Osteocyte (in vitro differentiated cells): ENCODE measurements at regions not wholly inside any gene's neighbourhood (a gene's known extent, or its start where the extent isn't known, plus 50 kb on each side); places are given as distances from the start of the nearest gene placed in this dataset.

ENCODE experiments used
- DNase-seq: peaks from one replicate; pipeline ENCODE4 v3.0.0; 2021; ENCODE audit warnings: mixed read lengths; ENCODE audit not compliant: unreplicated experiment; ENCODE audit errors: extremely low spot score
- H3K27ac Mint-ChIP-seq: one replicate; pipeline ENCODE4 v1.8.0; 2021; ENCODE audit warnings: mild to moderate bottlenecking, mixed read lengths; ENCODE audit not compliant: unreplicated experiment
- H3K27me3 Mint-ChIP-seq: one replicate; pipeline ENCODE4 v1.8.0; 2021; ENCODE audit warnings: mixed read lengths; ENCODE audit not compliant: unreplicated experiment
- H3K36me3 Mint-ChIP-seq: one replicate; pipeline ENCODE4 v1.8.0; 2021; ENCODE audit warnings: mixed read lengths; ENCODE audit not compliant: unreplicated experiment
- H3K4me1 Mint-ChIP-seq: one replicate; pipeline ENCODE4 v1.8.0; 2021; ENCODE audit warnings: mixed read lengths; ENCODE audit not compliant: unreplicated experiment
- H3K4me3 Mint-ChIP-seq: one replicate; pipeline ENCODE4 v1.8.0; 2021; ENCODE audit warnings: mild to moderate bottlenecking, moderate library complexity, mixed read lengths; ENCODE audit not compliant: unreplicated experiment
- H3K9me3 Mint-ChIP-seq: one replicate; pipeline ENCODE4 v1.8.0; 2021; ENCODE audit warnings: mixed read lengths; ENCODE audit not compliant: unreplicated experiment
- CTCF ChIP-seq: fragments of 200-600 bp; sonication (generic); IDR thresholded peaks from 2 replicates; pipeline ENCODE4 v1.5.0; 2021; ENCODE audit warnings: antibody characterized with exemption, mild to moderate bottlenecking, moderate library complexity

- H3K4me3 Mint-ChIP-seq: no peak overlapping the region
- no peak for TF ChIP-seq CTCF
- DNase-seq: no peak
- H3K27ac Mint-ChIP-seq: peak overlapping the region; percentile 63
- peaks cover 40% of the 10 kb centered on the region for H3K4me1 Mint-ChIP-seq
- no peaks in the 10 kb centered on the region for H3K27me3 Mint-ChIP-seq
- no peaks in the 10 kb centered on the region for H3K36me3 Mint-ChIP-seq
- no peaks in the 10 kb centered on the region for H3K9me3 Mint-ChIP-seq
Observed at GRCh38 chr2:240374085-240374907, 61.2 kb upstream of the GPC1 start.

GRCh38 chr2:240375024-240375645, 60.3 kb upstream of the GPC1 start:
- Mint-ChIP-seq H3K36me3 (no peaks in the 10 kb centered on the region), H3K4me1 (peaks cover 32% of the 10 kb centered on the region), H3K9me3 (peaks cover 6% of the 10 kb centered on the region), H3K27ac (no peak overlapping the region), H3K4me3 (no peak overlapping the region), H3K27me3 (no peaks in the 10 kb centered on the region)
- TF ChIP-seq CTCF: no peak
- no peak for DNase-seq

GRCh38 chr2:240376739-240377138, 58.7 kb upstream of the GPC1 start:
- H3K4me1 Mint-ChIP-seq: peaks cover 17% of the 10 kb centered on the region
- H3K36me3 Mint-ChIP-seq: no peaks in the 10 kb centered on the region
- H3K27me3 Mint-ChIP-seq: no peaks in the 10 kb centered on the region
- TF ChIP-seq CTCF: no peak
- no peak for DNase-seq
- H3K4me3 Mint-ChIP-seq: no peak overlapping the region
- H3K27ac Mint-ChIP-seq: no peak overlapping the region
- H3K9me3 Mint-ChIP-seq: peaks cover 15% of the 10 kb centered on the region

GRCh38 chr2:240377366-240377765, 58.1 kb upstream of the GPC1 start:
- no peak for TF ChIP-seq CTCF
- H3K27ac Mint-ChIP-seq: no peak overlapping the region
- no peak for DNase-seq
- no peak overlapping the region for H3K4me3 Mint-ChIP-seq
- H3K27me3 Mint-ChIP-seq: no peaks in the 10 kb centered on the region
- H3K9me3 Mint-ChIP-seq: peaks cover 15% of the 10 kb centered on the region
- peaks cover 16% of the 10 kb centered on the region for H3K4me1 Mint-ChIP-seq
- H3K36me3 Mint-ChIP-seq: no peaks in the 10 kb centered on the region

GRCh38 chr2:240379089-240379636, 56.3 kb upstream of the GPC1 start:
- H3K9me3 Mint-ChIP-seq: peaks cover 15% of the 10 kb centered on the region
- no peaks in the 10 kb centered on the region for H3K27me3 Mint-ChIP-seq
- H3K27ac Mint-ChIP-seq: no peak overlapping the region
- H3K4me1 Mint-ChIP-seq: peaks cover 9% of the 10 kb centered on the region
- no peaks in the 10 kb centered on the region for H3K36me3 Mint-ChIP-seq
- TF ChIP-seq CTCF: no peak
- no peak overlapping the region for H3K4me3 Mint-ChIP-seq
- no peak for DNase-seq
